SK-N-SH treated with all-trans-retinoic acid at 6 μM for 48 hours (cell line): ENCODE measurements at regions not wholly inside any gene's neighbourhood (a gene's known extent, or its start where the extent isn't known, plus 50 kb on each side); places are given as distances from the start of the nearest gene placed in this dataset.

Source experiments
- ATAC-seq: fragments of 200-7000 bp; cut with Tn5 transposase; 3 replicates; pipeline ENCODE4 v1.9.1; 2020; ENCODE audit warnings: mild to moderate bottlenecking, moderate library complexity
- ARNTL ChIP-seq: fragments of 450-650 bp; formaldehyde crosslinking; IDR thresholded peaks from 2 replicates; pipeline ENCODE4 v1.5.0; 2020; ENCODE audit warnings: low read depth, mild to moderate bottlenecking, moderate library complexity, borderline replicate concordance
- BACH2 ChIP-seq: fragments of 250-450 bp; sonication (Bioruptor Pico); IDR thresholded peaks from 2 replicates; pipeline ENCODE4 v1.9.0; 2021; ENCODE audit warnings: mild to moderate bottlenecking, borderline replicate concordance
- CREB5 ChIP-seq: fragments of 250-450 bp; sonication (Bioruptor Pico); IDR thresholded peaks from 2 replicates; pipeline ENCODE4 v1.5.1; 2020; ENCODE audit warnings: low read depth, mild to moderate bottlenecking, moderate library complexity
- CSDC2 ChIP-seq: fragments of 250-450 bp; sonication (Bioruptor Pico); IDR thresholded peaks from 2 replicates; pipeline ENCODE4 v1.5.0; 2020; ENCODE audit warnings: mild to moderate bottlenecking, moderate library complexity
- CSRNP3 ChIP-seq: fragments of 250-450 bp; sonication (Bioruptor Pico); IDR thresholded peaks from 2 replicates; pipeline ENCODE4 v1.5.1; 2021; ENCODE audit warnings: mild to moderate bottlenecking, moderate library complexity
- ESRRG ChIP-seq: fragments of 250-450 bp; sonication (Bioruptor Pico); IDR thresholded peaks from 2 replicates; pipeline ENCODE4 v1.6.1; 2021; ENCODE audit warnings: mild to moderate bottlenecking
- ISL1 ChIP-seq: fragments of 250-450 bp; sonication (Bioruptor Pico); IDR thresholded peaks from 2 replicates; pipeline ENCODE4 v2.1.2; 2022; ENCODE audit warnings: mild to moderate bottlenecking, moderate library complexity
- OSR1 ChIP-seq: fragments of 250-450 bp; sonication (Bioruptor Pico); IDR thresholded peaks from 2 replicates; pipeline ENCODE4 v1.8.0; 2022; ENCODE audit warnings: moderate library complexity, mild to moderate bottlenecking, inconsistent platforms
- PATZ1 ChIP-seq: fragments of 250-450 bp; sonication (Bioruptor Pico); IDR thresholded peaks from 2 replicates; pipeline ENCODE4 v1.8.0; 2020; ENCODE audit warnings: mild to moderate bottlenecking, moderate library complexity, borderline replicate concordance
- PPARA ChIP-seq: fragments of 250-450 bp; sonication (Bioruptor Pico); IDR thresholded peaks from 2 replicates; pipeline ENCODE4 v1.5.0; 2020; ENCODE audit warnings: mild to moderate bottlenecking, borderline replicate concordance
- RARB ChIP-seq: fragments of 250-450 bp; sonication (Bioruptor Pico); IDR thresholded peaks from 2 replicates; pipeline ENCODE4 v1.8.0; 2021; ENCODE audit warnings: mild to moderate bottlenecking, moderate library complexity
- SNAI2 ChIP-seq: fragments of 250-450 bp; sonication (Bioruptor Pico); IDR thresholded peaks from 2 replicates; pipeline ENCODE4 v1.5.0; 2020; ENCODE audit warnings: mild to moderate bottlenecking, moderate library complexity
- TCF4 ChIP-seq: fragments of 250-450 bp; sonication (Bioruptor Pico); IDR thresholded peaks from 2 replicates; pipeline ENCODE4 v1.8.0; 2021; ENCODE audit warnings: mild to moderate bottlenecking, moderate library complexity, borderline replicate concordance
- TOX ChIP-seq: fragments of 250-450 bp; sonication (Bioruptor Pico); IDR thresholded peaks from 2 replicates; pipeline ENCODE4 v1.8.0; 2021; ENCODE audit warnings: mild to moderate bottlenecking, moderate library complexity, borderline replicate concordance
- TSHZ2 ChIP-seq: fragments of 250-450 bp; sonication (Bioruptor Pico); IDR thresholded peaks from 2 replicates; pipeline ENCODE4 v1.5.0; 2020; ENCODE audit warnings: mild to moderate bottlenecking, moderate library complexity
- ZC3H10 ChIP-seq: fragments of 250-450 bp; sonication (Bioruptor Pico); IDR thresholded peaks from 2 replicates; pipeline ENCODE4 v1.5.1; 2021; ENCODE audit warnings: mild to moderate bottlenecking, moderate library complexity
- ZFP3 ChIP-seq: fragments of 250-450 bp; sonication (Bioruptor Pico); IDR thresholded peaks from 2 replicates; pipeline ENCODE4 v1.5.0; 2020; ENCODE audit warnings: mild to moderate bottlenecking, moderate library complexity
- ZFP30 ChIP-seq: fragments of 450-650 bp; formaldehyde crosslinking; IDR thresholded peaks from 2 replicates; pipeline ENCODE4 v1.5.0; 2022; ENCODE audit warnings: mild to moderate bottlenecking, moderate library complexity
- ZNF565 ChIP-seq: fragments of 450-650 bp; formaldehyde crosslinking; conservative IDR thresholded peaks from 2 replicates; pipeline ENCODE4 v1.5.0; 2020; ENCODE audit warnings: low read depth, mild to moderate bottlenecking, moderate library complexity
- ZNF70 ChIP-seq: fragments of 450-650 bp; formaldehyde crosslinking; IDR thresholded peaks from 2 replicates; pipeline ENCODE4 v1.5.0; 2020; ENCODE audit warnings: mild to moderate bottlenecking, moderate library complexity
- ZNF8 ChIP-seq: fragments of 450-650 bp; formaldehyde crosslinking; IDR thresholded peaks from 2 replicates; pipeline ENCODE4 v1.5.0; 2020; ENCODE audit warnings: mild to moderate bottlenecking, moderate library complexity

GRCh38 chr2:16747689-16748088, 82.1 kb upstream of the CYRIA start:
- TF ChIP-seq TOX (CRISPR knock-in tag) (no peak), ZFP3 (CRISPR knock-in tag) (no peak), SNAI2 (no peak), ZNF565 (CRISPR knock-in tag) (no peak), PPARA (CRISPR knock-in tag) (no peak), OSR1 (no peak), ISL1 (CRISPR knock-in tag) (no peak), TCF4 (CRISPR knock-in tag) (no peak), CSRNP3 (CRISPR knock-in tag) (no peak), PATZ1 (CRISPR knock-in tag) (no peak), TSHZ2 (CRISPR knock-in tag) (no peak), ZFP30 (CRISPR knock-in tag) (no peak), BACH2 (CRISPR knock-in tag) (no peak), CREB5 (no peak), ZNF70 (no peak), RARB (CRISPR knock-in tag) (no peak), ZC3H10 (CRISPR knock-in tag) (no peak), CSDC2 (CRISPR knock-in tag) (no peak), ZNF8 (no peak)
- ATAC-seq: no peak

GRCh38 chr2:16747257-16747656, 81.6 kb upstream of the CYRIA start:
- TF ChIP-seq ZNF565 (CRISPR knock-in tag) (no peak), TOX (CRISPR knock-in tag) (no peak), OSR1 (no peak)
- ATAC-seq: no peak

DNA sequence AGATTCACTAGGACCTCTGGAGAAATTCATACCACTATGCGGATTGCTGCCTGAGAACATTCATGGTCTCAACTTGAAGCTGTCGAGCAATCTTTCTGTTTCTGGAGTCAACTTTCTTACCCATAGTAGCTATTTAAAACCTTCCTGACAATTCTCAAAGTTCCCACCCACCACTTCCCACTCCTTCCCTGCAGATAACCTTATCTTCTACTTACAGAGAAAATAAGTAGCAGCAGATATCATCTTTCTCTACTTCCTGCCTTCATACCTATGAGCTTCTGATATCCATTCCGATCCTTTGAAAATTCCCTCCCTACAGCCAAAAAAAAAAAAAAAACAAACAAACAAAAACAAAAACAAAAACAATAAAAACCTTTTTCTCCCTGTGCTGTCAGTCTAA, 81.2 kb upstream of the CYRIA start:
- TF ChIP-seq ESRRG (CRISPR knock-in tag) (no peak), PATZ1 (CRISPR knock-in tag) (no peak), ARNTL (CRISPR knock-in tag) (no peak), TSHZ2 (CRISPR knock-in tag) (no peak)
- no peak for ATAC-seq
